Small intestine (tissue), 7 donors: ENCODE measurements at regions not wholly inside any gene's neighbourhood (a gene's known extent, or its start where the extent isn't known, plus 50 kb on each side); places are given as distances from the start of the nearest gene placed in this dataset.

Experiments
- DNase-seq, 2 donors: peaks; one replicate each; pipeline versions ENCODE4 v3.0.0 to v3.0.0-alpha.2; 2013
- FAIRE-seq: peaks from 2 replicates; lab custom pipeline; 2012; peaks lifted over from hg19 to GRCh38; lab: Jason Lieb, UNC
- H3K27ac ChIP-seq, 3 donors: one replicate each; pipeline ENCODE4 v1.5.1; 2013; ENCODE audit warnings: low read length in 2 of 3, mild to moderate bottlenecking in 2 of 3, control low read depth in 1 of 3, inconsistent platforms in 1 of 3, low read depth in 1 of 3, moderate library complexity in 1 of 3
- H3K27me3 ChIP-seq, 3 donors: one replicate each; pipeline ENCODE4 v1.6.1; 2013; ENCODE audit warnings: low read length in 3 of 3, inconsistent platforms in 1 of 3; ENCODE audit not compliant: control insufficient read depth in 3 of 3, insufficient read depth in 3 of 3
- H3K36me3 ChIP-seq, 3 donors: one replicate each; pipeline ENCODE4 v1.6.1; 2013; ENCODE audit warnings: low read length in 3 of 3, inconsistent platforms in 1 of 3, low read depth in 1 of 3, mild to moderate bottlenecking in 1 of 3, moderate library complexity in 1 of 3; ENCODE audit not compliant: control insufficient read depth in 3 of 3, insufficient read depth in 2 of 3
- H3K4me1 ChIP-seq, 3 donors: one replicate each; pipeline ENCODE4 v1.6.1; 2013; ENCODE audit warnings: low read length in 2 of 3, inconsistent platforms in 1 of 3, low read depth in 1 of 3, mild to moderate bottlenecking in 1 of 3, moderate library complexity in 1 of 3; ENCODE audit not compliant: control insufficient read depth in 3 of 3, insufficient read depth in 2 of 3
- H3K4me3 ChIP-seq, 3 donors: one replicate each; pipeline ENCODE4 v1.5.1; 2013; ENCODE audit warnings: low read length in 3 of 3, control low read depth in 1 of 3, inconsistent platforms in 1 of 3, low read depth in 1 of 3, mild to moderate bottlenecking in 1 of 3, moderate library complexity in 1 of 3
- H3K9me3 ChIP-seq, 2 donors: one replicate each; pipeline ENCODE4 v1.6.1; 2013; ENCODE audit warnings: low read depth in 1 of 2, low read length in 1 of 2; ENCODE audit not compliant: control insufficient read depth in 2 of 2, insufficient read depth in 1 of 2
- WGBS, 3 donors: extraction: QIAGEN DNeasy Blood & Tissue Kit; methylation state at CpG; one replicate each; pipeline ENCODE4 v1.1.7; 2013; 5-methylcytosine and 5-hydroxymethylcytosine counted together
- donor health status: healthy with polysubstance abuse.
- donor health status: control.
- donor health status: control.
- donor health status: Bipolar disorder and iron deficiency.
- donor health status: healthy.

DNA sequence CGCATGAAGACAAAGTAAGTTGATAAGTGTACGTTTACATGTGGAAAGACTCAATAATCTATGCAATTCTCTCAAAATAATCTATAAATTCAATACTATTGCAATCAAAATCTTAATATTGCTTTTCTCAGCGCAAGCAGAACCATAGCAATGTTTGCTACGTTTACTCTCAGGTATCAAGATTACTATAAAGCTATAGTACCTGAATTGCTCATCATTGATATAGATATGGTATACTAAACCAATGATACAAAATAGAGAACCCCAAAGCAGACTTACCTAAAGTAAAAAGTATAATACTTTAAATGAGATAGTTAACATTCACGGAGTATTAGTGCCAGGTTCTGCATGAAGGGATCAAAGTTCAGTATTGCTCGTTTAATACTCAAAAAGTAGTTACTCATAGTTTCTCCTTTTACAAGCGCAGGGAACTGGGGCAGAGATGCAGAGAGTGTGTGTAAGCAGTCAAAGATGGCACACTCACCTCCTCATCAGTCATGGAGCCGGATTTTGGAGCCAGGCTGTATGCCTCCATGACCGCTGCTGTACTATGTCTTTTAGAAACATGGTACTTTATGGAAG is 391.0 kb upstream of the ID2 start:
- Histone ChIP-seq H3K36me3 (no peaks in the 10 kb centered on the region), H3K27ac (no peak overlapping the region), H3K4me3 (no peak overlapping the region), H3K9me3 (peaks cover 0 to 5% of the 10 kb centered on the region in 2 donors), H3K27me3 (no peaks in the 10 kb centered on the region), H3K4me1 (peaks cover 0 to 7% (median 0%) of the 10 kb centered on the region in 3 donors)
- DNase-seq: peak in 1 of 2 donors; percentile 43
- WGBS, 3 donors: 70 to 83% (median 78%) methylated on average over 9 of the region's 9 CpGs
- no peak for FAIRE-seq

DNA sequence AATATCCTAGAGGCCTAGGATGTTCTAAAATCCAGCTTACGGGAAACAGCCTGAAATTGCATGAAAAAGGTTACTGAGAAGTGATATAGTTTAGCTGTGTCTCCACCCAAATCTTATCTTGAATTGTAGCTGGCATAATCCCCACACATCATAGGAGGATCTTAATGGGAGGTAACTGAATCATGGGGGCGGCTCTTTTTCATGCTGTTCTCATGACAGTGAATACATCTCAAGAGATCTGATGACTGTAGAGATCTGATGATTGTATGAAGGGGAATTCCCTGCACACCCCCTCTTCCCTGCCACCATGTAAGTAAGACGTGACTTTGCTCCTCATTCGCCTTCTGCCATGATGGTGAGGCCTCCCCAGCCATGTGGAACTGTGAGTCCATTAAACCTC is 385.6 kb upstream of the ID2 start:
- DNase-seq (no peak), FAIRE-seq (no peak)
- Histone ChIP-seq H3K9me3 (peaks cover 0 to 5% of the 10 kb centered on the region in 2 donors), H3K4me1 (no peaks in the 10 kb centered on the region), H3K27ac (no peak overlapping the region), H3K4me3 (no peak overlapping the region), H3K27me3 (no peaks in the 10 kb centered on the region), H3K36me3 (no peaks in the 10 kb centered on the region)
- WGBS, 3 donors: 90 to 98% (median 94%) methylated on average over 4 of the region's 4 CpGs

DNA sequence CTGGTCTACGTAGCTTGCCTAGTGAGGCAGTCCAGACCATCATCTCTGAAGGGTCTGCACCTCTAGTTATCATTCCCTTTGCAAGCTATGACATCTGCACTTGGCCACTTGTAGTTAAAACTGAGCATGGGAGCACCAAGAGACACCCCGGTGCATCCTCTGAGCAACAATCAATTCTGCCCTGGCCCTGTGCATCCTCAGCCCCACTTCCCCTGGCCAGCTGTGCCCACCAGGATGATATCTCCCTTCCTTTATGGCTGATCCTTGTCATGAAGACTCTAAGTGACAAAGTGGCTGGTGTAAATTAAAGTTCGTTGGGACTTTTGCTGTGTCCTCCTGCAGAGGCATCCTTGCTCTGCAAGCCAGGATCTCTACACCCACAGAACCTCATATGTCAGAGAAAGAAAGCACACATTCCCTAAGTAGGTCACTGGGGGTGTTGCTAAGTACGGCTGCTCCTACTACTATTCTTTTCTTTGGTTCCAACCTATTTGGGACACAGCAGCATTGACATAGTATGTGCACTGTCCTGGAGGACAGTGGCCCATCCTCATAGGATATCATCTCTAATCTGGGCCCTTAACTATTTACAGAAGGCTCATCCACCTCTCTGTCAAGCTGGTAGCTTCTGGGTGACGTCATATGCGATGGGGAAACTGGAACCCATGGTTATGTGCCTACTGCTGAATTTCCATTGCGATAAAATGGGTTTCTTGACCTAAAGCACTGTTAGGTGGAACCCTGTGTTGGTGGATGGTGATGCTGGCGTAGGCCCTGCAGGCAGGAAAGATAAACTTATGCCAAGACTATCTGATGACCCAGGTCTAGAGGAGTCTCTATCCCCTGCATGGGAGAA is 384.3 kb upstream of the ID2 start:
- Histone ChIP-seq H3K9me3 (peaks cover 0 to 5% of the 10 kb centered on the region in 2 donors), H3K27ac (no peak overlapping the region), H3K4me1 (no peaks in the 10 kb centered on the region), H3K4me3 (no peak overlapping the region), H3K36me3 (no peaks in the 10 kb centered on the region), H3K27me3 (no peaks in the 10 kb centered on the region)
- 91 to 95% (median 93%) methylated on average over 8 of the region's 8 CpGs for WGBS, 3 donors
- DNase-seq: no peak
- FAIRE-seq: no peak

DNA sequence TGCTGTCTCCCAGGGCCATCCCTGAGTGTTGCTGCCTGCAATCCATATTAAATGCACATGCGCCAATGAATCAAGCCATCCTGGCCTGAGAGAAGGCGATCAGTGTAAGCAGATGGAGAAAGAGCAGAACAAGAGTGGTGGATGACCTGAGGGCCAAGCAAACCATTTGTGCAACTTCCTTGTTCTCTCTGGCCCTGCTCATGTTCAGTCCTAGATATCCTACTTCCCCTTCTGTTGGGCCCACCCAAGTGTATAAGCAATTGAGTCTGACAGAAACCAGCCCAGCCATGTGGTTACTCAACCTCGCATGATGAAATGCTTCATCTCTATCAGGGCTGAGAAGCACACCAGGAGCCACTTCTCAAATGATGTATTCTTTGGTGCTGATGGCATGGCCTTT is 383.1 kb upstream of the ID2 start:
- WGBS, 3 donors: 86 to 100% (median 95%) methylated on average over 3 of the region's 3 CpGs
- no peak for FAIRE-seq
- H3K4me1 ChIP-seq: no peaks in the 10 kb centered on the region
- no peak overlapping the region for H3K27ac ChIP-seq
- DNase-seq: no peak
- no peaks in the 10 kb centered on the region for H3K9me3 ChIP-seq
- no peaks in the 10 kb centered on the region for H3K36me3 ChIP-seq
- no peaks in the 10 kb centered on the region for H3K27me3 ChIP-seq
- no peak overlapping the region for H3K4me3 ChIP-seq

DNA sequence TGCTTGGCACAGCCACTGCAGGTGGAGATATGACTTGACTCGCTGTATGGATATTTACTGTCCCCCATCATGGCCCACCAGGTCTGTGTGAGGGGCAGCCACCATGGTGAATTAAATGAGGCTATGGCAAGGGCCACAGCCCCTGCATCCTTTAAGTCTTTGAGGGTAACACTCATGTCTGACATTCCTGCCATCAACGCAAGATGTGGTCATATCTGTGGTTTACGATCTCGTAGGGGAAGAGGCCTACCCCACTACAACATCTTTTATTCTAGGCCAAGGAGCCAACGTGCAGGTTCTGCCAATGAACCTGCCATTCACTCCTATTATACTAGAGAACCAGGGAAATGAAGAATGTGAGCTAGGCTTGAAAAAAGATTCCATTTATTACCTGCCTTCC is 381.6 kb upstream of the ID2 start:
- H3K4me3 ChIP-seq: no peak overlapping the region
- no peaks in the 10 kb centered on the region for H3K27me3 ChIP-seq
- H3K9me3 ChIP-seq: no peaks in the 10 kb centered on the region
- FAIRE-seq (no peak), DNase-seq (no peak)
- 66 to 69% (median 68%) methylated on average over 5 of the region's 5 CpGs for WGBS, 3 donors
- no peaks in the 10 kb centered on the region for H3K4me1 ChIP-seq
- no peaks in the 10 kb centered on the region for H3K36me3 ChIP-seq
- H3K27ac ChIP-seq: no peak overlapping the region

DNA sequence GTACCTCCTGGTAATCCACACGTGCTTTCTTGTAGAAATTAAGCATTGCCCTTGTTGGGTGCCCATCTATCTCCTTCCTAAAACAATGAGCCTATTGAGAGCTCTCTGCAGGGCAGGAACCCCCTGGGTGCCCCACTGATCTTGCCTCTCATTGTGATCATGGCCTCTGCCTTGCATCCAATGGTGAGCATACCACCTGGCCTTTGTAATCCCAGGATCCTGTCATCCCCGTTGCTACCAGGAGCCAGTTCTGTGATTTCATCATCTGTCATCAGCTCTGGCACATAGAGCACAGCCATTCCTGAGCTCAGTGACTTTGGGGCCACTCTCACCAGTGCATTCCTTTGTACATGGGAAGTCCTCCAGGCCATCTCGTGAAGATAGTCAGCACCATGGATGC is 381.0 kb upstream of the ID2 start:
- H3K9me3 ChIP-seq: no peaks in the 10 kb centered on the region
- no peaks in the 10 kb centered on the region for H3K27me3 ChIP-seq
- H3K36me3 ChIP-seq: no peaks in the 10 kb centered on the region
- 71 to 85% (median 80%) methylated on average over 3 of the region's 3 CpGs for whole genome bisulfite sequencing, 3 donors
- DNase-seq (no peak), FAIRE-seq (no peak)
- H3K4me1 ChIP-seq: no peaks in the 10 kb centered on the region
- no peak overlapping the region for H3K27ac ChIP-seq
- H3K4me3 ChIP-seq: no peak overlapping the region

DNA sequence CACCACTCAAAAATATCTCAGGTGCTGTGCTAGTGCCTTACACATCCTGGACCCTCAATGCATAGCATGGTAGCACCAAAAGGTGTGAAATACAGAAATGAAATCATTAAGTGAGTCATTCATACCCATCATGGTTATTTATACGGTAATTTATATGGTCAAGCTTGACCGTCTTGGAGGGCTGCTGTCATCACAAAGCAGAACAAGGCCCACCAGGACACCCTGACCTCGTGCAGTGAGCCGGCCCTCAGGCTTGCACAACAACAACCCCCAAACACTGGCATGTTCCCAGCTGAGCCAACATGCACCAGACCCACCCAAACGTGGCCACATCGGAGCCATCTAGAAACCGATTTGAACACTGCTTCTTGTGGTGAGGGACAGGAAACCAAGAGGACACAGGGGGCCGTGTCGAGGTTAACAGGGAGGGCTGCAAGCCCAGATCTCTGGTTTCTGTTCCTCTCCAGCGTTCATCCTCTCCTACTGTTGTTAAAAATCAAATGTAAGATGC is 378.5 kb upstream of the ID2 start:
- 48 to 70% (median 56%) methylated on average over 10 of the region's 10 CpGs for WGBS, 3 donors
- no peak overlapping the region for H3K27ac ChIP-seq
- no peak for FAIRE-seq

DNA sequence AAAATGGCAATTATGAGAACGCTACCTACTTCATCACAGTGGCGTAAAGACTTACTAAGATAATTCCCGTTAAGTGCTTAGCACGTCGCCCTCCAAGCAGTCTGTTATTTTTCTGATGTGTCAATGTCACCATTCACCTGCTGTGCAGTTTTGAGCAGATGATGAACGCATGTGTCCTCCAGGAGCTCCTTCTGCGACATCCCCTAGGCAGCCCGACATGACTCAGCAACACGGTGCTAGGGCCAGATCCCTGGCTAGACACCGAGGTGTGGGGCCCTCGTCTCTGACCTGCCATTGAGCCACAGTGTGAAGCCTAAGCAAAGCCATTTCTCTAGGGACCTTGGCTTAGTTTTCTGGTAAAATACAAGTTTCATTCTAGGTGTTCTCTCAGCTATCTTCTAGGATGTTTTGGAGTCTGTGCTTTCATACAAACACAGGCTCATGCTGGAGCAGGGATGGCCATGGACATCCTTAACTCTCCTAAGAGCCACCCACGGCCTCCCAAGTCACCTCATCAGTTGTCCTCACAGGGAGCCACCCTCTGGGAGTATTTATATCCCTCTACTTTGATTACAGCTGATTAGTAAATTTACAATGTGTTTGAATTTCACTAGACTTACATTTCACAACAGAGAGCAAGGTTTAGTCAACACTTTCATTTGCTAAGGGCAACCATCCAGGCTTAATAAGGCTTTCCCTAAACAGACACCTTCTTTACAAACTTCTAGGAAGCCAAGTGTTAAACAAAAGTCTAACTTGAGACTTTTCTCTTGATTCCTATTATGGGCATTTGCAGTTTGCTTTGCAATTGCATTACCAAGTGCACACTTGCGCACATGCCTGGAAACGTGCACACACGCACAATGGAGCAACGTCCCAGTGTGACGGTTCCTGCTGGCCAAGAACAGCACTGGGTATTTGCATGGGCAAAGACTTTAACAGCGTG is 376.8 kb upstream of the ID2 start:
- no peaks in the 10 kb centered on the region for H3K4me1 ChIP-seq
- no peak overlapping the region for H3K4me3 ChIP-seq
- H3K27me3 ChIP-seq: no peaks in the 10 kb centered on the region
- H3K36me3 ChIP-seq: no peaks in the 10 kb centered on the region
- H3K27ac ChIP-seq: no peak overlapping the region
- WGBS, 3 donors: 86 to 88% (median 87%) methylated on average over 18 of the region's 18 CpGs
- DNase-seq (peak in 1 of 2 donors; percentile 50), FAIRE-seq (no peak)
- no peaks in the 10 kb centered on the region for H3K9me3 ChIP-seq

More for the DNA sequence above, 378.5 kb upstream of the ID2 start:
- Histone ChIP-seq H3K4me1 (no peaks in the 10 kb centered on the region), H3K36me3 (no peaks in the 10 kb centered on the region), H3K27me3 (no peaks in the 10 kb centered on the region), H3K4me3 (no peak overlapping the region), H3K9me3 (no peaks in the 10 kb centered on the region)
- peak in 1 of 2 donors; percentile 61 for DNase-seq
